AG08395 (cell line): ENCODE measurements at regions not wholly inside any gene's neighbourhood (a gene's known extent, or its start where the extent isn't known, plus 50 kb on each side); places are given as distances from the start of the nearest gene placed in this dataset.

Source experiments
- DNase-seq: peaks from one replicate; pipeline ENCODE4 v3.0.0; 2012; ENCODE audit warnings: mixed read lengths, low spot score

DNA sequence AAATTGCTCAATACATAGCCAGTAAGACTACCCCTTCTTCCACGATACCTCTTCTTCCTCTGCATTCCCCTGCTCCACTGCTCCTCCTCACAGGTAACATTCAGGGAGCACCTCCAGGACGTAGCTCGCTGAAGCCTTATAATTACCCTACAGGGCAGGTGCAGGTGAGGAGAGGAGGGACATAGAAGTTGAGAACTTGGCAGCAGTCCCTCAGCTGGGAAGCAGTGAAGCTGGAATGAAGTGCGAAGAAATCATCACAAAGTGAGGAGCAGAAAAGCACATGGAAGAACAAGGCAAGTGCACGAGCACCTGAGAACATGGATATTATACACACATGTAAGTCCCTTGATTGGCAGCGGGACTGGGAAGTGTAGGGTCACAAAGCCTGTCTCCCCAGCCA, 118.2 kb downstream of the HSD17B3 start:
- no peak for DNase-seq

DNA sequence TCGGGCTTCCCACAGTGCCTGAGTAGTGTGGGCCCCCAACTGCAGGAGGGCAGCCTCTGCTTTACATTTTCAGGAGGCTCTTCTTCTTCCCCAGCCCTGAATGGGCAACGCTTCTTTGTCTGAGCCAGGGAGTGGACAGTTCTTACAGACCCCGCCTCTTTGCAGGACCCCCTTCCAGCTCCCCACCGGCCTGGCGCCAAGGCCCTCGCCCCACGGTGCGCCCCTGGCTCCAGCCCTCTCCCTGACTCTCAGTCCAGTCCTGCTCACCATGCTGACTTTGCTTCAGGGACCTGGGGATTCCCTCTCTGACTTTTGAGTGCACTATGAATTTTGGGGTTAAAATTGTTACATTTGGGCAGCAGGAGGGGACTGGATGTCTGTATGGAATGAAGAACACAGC, 123.8 kb downstream of the HSD17B3 start:
- no peak for DNase-seq

DNA sequence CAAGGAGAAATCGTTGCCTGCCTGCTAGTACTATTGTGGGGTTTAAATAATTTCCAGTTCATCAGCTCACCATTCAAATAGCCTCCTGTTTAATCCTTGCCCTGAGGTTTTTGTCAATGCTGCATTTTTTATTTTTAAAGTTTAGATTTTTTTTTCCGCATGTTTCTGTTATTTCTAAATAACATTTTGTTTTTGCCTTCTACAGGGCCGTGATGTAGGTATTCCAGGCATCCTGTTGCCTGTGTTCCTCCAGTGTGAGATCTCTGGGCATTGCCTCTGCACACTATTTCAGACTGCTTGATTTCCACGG, 124.3 kb downstream of the HSD17B3 start:
- no peak for DNase-seq

DNA sequence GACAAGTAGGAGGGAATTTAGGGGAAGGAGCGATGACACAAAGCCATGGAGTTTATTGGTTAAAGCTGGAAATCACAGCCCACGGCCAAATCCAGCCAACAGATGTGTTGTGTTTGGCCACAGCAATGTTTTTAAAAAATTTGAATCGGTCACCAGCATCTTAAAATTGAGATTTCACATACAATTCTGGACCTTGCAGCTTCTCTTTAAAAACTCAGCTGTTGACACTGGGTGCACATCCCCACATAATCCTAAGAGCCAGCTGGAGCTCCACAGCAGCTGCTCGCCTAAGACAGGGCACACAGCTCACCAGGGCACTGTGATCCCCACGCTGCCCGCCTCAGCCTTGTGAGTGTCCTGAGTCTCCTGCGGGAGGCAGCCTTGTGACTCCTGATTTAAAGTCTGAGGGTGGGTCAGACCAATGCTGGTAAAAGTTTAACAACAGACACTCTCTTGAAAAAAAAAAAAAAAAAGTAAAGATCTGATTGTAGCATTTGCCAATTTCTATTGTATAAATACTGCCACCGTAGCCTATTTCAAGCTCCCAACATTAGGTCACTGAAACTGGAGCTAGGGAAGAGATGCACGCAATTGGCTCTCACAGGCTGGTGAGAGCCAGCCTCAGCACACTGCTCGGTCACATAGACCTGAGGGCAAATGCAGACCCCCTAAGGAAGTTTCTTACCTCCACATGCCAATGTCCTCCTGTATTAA, 124.8 kb downstream of the HSD17B3 start:
- DNase-seq: no peak

DNA sequence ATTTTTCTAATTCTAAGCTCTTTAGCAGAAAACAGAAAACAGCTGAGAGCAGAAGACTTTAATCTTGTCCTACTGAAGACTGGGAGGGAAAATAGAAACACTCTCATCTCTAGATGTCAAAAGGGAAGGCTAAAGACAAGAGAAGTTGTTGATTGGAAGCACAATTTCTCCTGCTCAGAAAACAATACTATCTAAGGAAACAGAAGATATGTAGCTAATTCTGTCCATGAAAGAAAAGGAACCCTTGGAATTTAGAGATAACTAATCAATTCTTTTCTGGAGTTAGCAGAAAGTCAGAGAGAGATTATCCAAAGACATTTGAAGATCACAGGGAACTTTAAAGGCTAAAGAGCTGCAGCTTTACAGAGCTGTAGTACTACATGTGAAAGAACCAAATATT, 126.2 kb downstream of the HSD17B3 start:
- DNase-seq: no peak

DNA sequence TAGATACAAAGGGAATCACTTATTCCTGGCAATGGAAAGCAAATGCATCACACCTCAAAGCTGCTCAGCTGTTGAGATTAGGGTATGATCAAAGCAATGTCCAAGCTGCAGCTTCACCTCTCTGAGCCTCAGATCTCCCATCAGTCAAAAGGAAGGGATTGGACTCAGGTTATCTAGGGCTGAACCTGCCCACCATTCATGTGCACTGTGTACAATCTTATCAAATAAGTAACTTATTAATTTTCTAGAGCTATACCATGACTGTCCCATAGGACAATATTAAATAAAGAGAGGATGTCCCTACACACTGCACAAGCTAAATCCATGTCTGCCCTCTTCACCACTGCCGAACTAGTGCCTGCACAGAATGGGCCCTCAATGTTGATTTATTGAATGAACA, 127.0 kb downstream of the HSD17B3 start:
- no peak for DNase-seq

DNA sequence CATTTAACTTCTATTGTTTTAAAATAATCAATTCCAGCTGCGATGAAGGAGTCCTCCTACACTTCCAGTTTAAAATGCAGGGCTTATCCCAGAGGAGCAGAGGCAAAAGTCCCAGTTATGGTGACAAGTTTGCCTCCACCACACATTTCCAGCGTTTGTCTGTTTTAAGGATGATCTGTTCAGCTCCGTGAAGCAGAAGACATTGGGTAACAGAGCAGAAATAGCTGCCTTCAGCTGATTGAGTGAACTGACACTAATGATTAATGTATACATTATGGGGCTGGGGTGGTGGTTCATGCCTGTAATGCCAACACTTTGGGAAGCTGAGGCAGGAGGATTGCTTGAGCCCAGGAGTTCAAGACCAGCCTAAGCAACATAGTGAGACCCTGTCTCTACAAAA, 127.6 kb downstream of the HSD17B3 start:
- DNase-seq: no peak

DNA sequence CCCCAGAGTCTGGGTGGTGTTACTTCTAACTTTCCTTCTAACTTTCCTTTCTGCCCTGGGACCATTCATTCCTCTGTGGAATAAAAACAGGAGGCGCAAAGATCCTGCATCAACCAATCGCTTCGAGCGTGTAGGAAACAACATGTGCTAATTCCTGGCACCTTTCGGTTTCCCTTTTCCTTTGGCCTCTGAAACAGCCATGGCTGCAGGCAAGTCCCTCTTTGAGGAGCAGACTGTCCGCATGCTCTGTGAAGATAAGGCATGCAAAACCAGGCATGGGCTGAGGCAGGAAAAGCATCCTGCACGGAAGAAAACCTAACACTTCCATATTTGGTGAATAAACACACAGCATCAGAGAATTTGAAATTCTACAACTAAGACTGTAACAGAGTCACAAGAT, 128.3 kb downstream of the HSD17B3 start:
- no peak for DNase-seq

DNA sequence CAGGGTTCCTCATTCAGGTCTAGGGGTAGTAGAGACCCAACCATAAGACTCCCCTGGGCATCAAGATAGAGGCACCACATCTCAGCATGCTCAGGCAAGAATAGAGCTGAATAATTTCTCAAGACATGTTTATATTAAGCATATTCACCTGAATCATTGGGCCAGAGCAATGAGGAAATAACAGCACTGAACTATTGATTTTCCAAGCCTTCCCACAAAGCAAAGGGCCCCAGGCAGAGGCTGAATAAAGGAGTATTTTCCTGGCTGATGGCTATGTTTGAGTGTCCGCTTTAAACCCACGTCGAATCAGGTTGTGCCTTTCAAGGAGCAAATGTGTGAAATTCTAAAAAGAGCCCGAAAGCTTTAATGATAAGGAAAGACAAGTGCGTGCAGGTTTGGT, 129.2 kb downstream of the HSD17B3 start:
- no peak for DNase-seq

DNA sequence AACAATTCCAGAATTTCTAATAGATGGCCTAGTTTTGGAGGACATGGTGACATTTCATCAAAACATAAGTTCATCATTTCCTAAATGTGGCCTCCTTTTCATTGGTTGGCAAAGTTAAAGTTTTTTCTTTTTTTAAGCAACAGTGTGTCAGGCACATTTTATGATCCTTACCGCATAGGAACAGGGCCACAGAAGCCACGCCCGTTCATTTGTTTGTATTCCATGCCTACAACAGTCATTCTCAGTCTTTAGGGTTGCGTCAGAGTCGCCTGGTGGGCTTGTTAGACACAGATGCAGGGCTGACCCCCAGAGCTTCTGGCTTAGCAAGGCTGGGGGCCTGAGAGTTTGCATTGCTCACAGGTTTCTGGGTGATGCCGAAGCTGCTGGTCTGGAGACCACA, 130.2 kb downstream of the HSD17B3 start:
- no peak for DNase-seq

DNA sequence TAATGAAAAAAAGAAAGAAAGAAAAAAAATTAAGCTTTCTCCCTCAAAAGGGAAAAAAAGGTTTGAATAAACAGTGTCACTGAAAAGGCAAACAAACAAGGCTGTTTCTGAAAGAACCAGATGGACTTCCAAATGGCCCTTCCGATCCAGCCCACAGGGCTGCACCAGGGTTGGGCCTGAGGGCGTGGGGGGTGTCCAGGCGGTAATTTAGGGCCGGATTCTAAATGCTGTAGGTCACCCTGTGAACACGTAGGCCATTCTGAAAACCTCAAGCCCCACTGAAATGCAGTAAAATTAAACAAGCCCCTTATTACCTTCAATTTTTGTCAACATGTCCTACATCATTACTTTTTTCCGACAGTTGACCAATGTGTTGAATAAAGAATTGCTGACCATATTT, 132.1 kb downstream of the HSD17B3 start:
- no peak for DNase-seq

DNA sequence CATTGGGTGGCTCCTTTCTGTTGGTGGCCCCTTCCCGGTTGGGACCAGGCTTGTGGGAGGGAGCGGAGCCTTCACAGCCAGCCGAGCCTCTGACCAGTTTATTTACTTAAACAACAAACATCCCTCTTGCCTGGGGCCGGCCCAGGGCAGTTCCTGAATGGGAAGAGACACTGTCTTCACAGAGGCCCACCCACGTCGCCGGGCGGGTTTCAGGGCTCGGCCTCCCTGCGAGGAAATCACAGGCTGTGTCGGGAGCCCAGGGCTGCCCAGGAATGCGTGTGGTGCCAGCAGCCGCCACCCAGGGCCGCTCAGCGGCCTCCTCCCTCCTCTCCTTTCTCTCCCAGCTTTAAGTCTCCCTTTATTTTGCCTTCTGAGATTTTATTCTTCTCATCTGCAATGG, 132.5 kb downstream of the HSD17B3 start:
- peak; percentile 43 for DNase-seq

DNA sequence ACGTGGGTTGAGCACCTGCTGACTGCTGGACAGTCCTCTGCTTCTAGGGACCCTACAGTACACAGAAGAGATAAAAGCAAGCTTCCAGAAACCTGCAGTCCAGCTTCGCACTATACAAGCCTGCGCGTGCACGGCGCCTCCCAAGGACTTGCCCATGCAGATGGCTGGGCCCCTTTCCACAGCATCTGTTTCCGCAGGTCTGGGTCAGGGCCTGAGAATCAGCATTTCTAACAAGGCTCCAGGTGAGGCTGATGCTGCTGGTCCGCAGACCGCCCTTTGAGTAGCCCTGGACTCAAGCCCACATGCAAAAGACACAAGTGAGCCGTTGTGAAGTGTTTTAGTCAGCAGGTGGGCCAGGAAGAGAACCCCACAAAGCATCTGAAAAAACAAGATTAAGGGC, 133.1 kb downstream of the HSD17B3 start:
- DNase-seq: no peak

DNA sequence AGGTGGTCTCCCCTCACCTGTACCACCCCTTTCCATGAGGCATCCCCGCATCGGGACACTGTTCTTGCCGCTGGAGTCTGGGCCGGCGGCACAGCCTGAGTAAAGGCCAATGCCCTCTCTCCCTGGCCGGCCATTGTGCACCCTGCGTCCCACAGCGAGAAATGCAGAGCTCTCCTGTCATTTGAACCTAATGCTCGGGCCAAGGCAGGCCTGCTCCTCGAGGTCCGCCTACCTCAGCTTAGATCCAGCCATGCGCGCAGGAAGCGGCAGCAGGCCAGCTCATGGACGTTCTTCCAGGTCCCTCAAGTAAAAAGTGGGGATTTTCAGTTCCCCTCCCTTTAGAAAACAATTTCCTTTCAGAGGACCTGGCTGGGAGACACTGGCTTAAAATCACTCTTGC, 135.0 kb downstream of the HSD17B3 start:
- no peak for DNase-seq

DNA sequence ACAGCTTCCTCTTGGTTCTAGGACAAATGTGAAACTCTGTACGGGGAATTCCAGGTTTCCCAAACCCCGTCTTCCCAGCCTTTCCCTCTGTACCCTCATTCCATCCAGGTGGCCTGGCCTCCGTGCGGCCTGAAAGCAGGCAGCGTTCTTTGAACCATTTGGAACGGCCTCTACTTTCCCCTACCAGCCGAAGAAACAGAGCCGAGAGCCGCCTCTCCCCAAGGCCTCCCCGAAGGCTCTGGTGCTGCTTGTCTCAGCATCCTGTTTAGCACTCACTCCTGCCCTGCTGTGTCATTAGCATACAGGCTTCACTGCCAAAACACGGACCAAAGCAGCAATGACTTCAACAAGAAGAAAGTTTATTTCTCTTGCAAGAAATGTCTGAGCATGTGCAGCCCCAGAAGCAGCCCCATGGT, 137.7 kb downstream of the HSD17B3 start:
- no peak for DNase-seq

DNA sequence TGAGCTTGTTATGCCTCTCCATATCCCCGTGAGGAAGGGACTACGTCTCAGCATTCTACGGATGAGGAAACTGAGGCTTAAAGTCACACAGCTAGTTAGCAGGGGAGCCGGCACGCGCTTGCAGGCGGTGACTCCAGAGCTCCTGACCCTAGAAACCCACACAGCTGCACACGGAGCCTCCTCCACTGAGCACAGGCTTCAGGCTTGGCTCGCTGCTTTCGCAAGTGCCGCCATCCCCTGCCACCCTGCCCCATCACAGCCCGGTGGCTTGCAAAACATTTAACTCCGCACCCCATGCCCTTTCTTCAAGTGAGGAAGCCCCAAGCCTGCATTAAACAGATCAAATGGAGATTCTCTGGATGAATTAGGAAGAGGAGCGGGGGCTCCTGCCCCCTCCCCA, 138.3 kb downstream of the HSD17B3 start:
- DNase-seq: no peak

DNA sequence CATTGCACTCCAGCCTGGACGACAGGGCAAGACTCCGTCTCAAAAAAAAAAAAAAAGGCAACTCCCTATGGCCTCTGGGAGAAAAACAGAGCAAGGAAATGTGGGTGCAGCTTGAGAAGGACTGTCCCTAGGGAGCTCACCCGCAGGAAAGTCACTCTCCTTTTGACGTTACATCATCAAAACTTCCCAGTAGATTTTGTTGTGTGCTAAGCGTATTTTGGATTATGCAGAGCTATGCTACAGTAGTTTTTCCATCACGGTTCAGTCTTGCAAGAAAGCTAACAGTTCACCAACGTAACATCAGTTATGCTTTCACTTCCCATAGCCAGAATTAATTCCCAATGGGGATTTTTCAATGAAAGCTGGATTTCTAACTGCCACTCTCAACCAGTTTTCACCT, 138.8 kb downstream of the HSD17B3 start:
- DNase-seq: no peak

DNA sequence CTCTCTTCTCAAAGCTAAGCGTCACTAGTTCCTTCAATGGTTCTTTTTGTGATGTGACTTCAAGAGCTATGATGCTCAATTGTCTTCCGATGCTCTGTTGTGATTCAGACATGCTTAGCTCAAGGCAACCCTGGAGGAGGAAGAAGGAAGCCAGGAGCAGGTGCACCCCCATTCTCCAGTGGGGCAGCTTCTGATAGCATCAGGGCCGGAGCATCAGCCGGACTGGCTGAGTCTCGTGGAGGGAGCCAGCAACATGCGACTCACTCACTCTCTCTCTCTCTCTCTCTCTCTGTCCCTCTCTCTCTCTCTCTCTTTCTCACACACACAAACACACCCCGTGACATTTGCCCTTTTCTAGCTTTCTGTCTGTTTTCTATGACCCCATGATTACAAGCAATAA, 140.2 kb downstream of the HSD17B3 start:
- DNase-seq: no peak

DNA sequence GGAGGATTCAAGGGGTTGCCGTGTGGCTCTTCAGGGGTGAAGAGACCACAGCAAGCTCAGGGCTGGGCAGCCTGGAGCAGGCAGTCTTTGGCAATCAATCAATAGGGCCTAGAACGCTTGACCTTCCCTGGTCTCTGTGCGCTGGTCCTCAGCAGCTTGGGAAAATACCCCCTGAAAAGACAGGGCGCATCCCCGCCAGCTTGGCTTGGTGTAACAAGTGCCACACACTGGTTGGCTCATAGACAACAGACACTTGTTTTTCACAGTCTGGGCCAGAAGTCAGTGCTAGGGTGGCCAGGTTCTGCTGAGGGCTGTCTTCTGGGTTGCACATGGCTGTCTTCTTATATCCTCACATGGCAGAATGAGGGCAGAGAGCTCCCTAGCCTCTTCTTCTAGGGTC, 141.1 kb downstream of the HSD17B3 start:
- no peak for DNase-seq

DNA sequence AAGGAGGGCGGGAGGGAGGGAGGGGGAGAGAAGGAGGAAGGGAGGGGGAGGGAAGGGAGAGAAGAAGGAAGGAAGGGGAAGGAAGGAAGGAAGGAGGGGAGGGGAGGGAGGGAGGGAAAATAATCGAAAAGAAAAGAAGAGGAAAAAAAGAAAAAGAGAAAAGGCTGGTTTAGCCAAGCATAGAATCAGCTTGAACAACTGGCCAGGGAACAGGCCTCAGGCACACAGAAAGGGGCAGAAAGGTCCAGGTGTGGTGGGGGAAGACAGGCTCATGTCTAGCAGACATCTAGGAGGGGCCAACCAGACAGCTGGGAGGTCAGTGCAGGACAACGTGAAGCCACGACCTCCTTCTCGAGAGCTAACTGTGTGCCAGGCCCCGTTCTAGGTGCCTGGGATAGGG, 141.8 kb downstream of the HSD17B3 start:
- no peak for DNase-seq

DNA sequence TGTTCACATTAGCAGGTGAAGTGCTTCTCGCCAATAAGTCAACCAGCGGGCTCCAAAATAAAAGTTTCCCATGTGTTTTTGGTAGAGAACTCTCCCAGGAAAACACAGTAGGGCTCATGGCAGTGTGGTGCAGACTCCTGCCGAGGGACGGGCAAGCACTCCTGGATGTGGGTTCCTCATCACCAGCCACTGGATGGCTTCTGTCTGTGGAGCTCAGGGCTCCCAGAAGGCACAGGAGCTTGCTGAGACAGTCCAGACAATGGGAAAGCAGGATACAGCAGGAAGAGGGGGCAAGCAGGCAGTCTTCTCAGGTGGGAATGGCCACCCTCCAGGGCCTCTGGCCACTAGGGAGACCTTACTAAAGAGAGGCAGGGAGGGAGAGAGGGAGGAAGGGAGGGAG, 142.4 kb downstream of the HSD17B3 start:
- no peak for DNase-seq

DNA sequence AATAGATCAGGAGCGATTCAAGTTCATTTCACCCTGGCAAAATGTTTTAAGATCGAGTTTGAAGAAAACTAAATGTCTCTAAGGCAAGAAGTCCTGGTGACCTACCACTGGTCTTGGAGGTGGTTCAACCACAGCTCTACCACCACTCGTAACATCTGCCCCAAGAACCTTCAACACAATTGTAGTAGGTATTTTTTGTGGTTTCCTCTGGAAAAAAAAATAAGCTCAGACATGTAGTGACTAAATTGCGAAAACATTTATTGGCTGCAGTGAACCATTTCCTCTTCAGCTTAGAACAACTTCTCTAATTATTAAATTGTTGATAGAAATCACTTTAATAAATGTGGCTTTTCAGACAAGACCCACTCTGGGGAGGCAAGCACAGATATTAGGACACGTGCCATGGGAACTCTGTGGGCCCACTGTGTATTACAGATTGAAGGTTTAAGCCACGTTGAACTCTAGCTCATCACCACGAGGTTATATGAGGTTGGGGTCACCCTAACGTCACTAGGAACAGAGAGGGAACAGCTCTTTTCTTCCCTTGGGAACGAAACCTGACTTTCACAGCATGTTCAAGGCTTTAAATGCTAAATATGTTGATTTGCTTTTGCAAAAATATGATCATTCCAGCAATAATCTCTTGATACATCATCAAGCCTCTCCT, 142.9 kb downstream of the HSD17B3 start:
- DNase-seq: no peak

DNA sequence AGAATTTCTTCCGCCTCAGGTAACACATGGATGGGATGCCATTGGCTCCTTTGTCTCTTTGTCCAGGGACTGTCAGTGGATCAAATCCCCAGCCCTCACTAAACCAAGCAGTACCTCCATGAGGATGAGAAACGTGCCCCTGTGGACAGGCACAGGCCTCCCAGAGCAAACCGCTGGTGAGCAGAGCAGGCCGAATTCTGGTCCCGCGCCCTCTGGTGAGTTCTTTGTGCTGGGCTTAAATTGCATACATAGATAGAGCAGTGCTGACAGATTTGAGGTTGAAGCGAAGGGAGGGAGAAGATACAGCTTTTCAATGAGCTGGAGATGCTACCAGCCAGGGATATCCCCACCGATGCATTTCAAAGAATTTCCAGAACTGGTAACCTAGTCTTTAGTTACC, 143.8 kb downstream of the HSD17B3 start:
- DNase-seq: no peak

DNA sequence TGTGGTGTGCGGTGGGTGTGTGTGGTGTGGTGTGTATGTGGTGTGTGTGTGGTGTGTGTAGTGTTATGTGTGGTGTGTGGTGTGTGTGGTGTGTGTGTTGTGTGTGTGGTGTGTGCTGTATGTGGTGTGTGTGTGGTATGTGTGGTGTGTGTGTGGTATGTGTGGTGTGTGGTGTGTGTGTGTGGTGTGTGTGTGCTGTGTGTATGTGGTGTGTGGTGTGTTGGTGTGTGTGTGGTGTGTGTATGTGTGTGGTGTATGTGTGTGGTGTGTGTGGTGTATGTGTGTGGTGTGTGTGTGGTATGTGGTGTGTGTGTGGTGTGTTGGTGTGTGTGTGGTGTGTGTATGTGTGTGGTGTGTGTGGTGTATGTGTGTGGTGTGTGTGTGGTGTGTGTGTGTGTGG, 144.3 kb downstream of the HSD17B3 start:
- DNase-seq: no peak
